MM.1S (cell line): ENCODE measurements at regions not wholly inside any gene's neighbourhood (a gene's known extent, or its start where the extent isn't known, plus 50 kb on each side); places are given as distances from the start of the nearest gene placed in this dataset.

Experiments
- CTCF ChIP-seq: fragments of 300-600 bp; sonication (generic); IDR thresholded peaks from 2 replicates; pipeline ENCODE4 v1.5.1; 2016; ENCODE audit warnings: antibody characterized with exemption, low read length, mixed read lengths
- EZH2 ChIP-seq: fragments of 300-600 bp; sonication (generic); optimal IDR thresholded peaks from 2 replicates; pipeline ENCODE3; 2017; ENCODE audit warnings: low read depth, mild to moderate bottlenecking, antibody characterized with exemption, low read length, mixed read lengths

DNA sequence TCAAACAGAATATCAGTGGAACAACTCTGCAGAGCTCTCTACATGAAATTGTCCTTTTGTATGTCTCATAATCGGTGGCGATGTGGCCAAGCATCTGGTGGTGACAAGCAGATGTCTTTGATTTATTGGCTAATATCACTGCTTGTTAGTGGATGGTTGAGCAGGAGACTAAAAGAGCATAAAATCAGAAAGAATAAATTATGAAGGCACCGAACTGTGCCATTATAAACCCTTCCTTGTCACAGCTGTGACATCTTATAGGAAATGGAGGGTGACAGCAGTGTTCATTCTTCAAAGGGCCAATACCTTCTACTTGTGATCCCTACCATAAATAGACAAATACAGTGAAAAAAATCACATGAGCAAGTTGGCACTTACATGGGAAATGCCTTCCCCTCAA is 1404.3 kb downstream of the MAT2B start:
- TF ChIP-seq EZH2 (no peak), CTCF (no peak)
